Vagina (tissue), 2 donors: ENCODE measurements at regions not wholly inside any gene's neighbourhood (a gene's known extent, or its start where the extent isn't known, plus 50 kb on each side); places are given as distances from the start of the nearest gene placed in this dataset.

Experiments used
- CTCF ChIP-seq, 3 experiments: fragments of 450-650 bp in 2 of 3; fragments of 200-600 bp in 1 of 3; sonication (generic) in 1 of 3; IDR thresholded peaks; one replicate each; pipeline ENCODE4 v1.5.1; 2017 to 2019; ENCODE audit warnings: antibody characterized with exemption in 3 of 3, mild to moderate bottlenecking in 2 of 3, moderate library complexity in 2 of 3
- POLR2A ChIP-seq, 2 donors: fragments of 450-650 bp; IDR thresholded peaks; one replicate each; pipeline ENCODE4 v1.6.1; 2017; ENCODE audit warnings: antibody characterized with exemption in 2 of 2, mild to moderate bottlenecking in 2 of 2, moderate library complexity in 2 of 2
- POLR2AphosphoS5 ChIP-seq, 2 donors: sonication (generic); formaldehyde crosslinking; IDR thresholded peaks; one replicate each; pipeline ENCODE4 v1.9.0; 2017; ENCODE audit warnings: antibody characterized with exemption in 2 of 2, mild to moderate bottlenecking in 2 of 2, low read depth in 1 of 2; ENCODE audit not compliant: insufficient read depth in 1 of 2

GRCh38 chrX:4451591-4451990, 738.1 kb upstream of the PRKX start:
- TF ChIP-seq CTCF (IDR thresholded peaks at IDR 0.05) (no peak), POLR2AphosphoS5 (IDR thresholded peaks at IDR 0.05; ENCODE audit: insufficient read depth in 1 of 2, low read depth in 1 of 2) (no peak), POLR2A (IDR thresholded peaks at IDR 0.05) (no peak)
